T-cell (primary cell): ENCODE measurements at regions not wholly inside any gene's neighbourhood (a gene's known extent, or its start where the extent isn't known, plus 50 kb on each side); places are given as distances from the start of the nearest gene placed in this dataset.

Source experiments
- ATAC-seq, 4 experiments: fragments of 200-7000 bp in 3 of 4; fragments of 150-1000 bp in 1 of 4; cut with Tn5 transposase; replicated peaks in 1 of 4; 1 replicate in 3 of 4; 2 replicates in 1 of 4; pipeline ENCODE4 v1.10.0; 2021; ENCODE audit warnings: moderate library complexity in 3 of 4, mild to moderate bottlenecking in 2 of 4, moderate number of reproducible peaks in 1 of 4
- CTCF ChIA-PET, 2 donors: fragments of 300-600 bp; sonication (Branson Sonifier 250); formaldehyde crosslinking; loops; one replicate each; lab custom pipeline; 2022; ENCODE audit warnings: antibody characterized with exemption in 2 of 2; lab: Charles Lee
- POLR2A ChIA-PET, 2 donors: fragments of 300-600 bp; sonication (Branson Sonifier 250); formaldehyde crosslinking; loops; one replicate each; lab custom pipeline; 2022; ENCODE audit warnings: antibody characterized with exemption in 2 of 2; lab: Charles Lee
- DNase-seq, 35 experiments: peaks; one replicate each; pipeline versions ENCODE4 v3.0.0 to v3.0.0-alpha.2; 2013 to 2023
- H3K27ac ChIP-seq: one replicate; pipeline ENCODE4 v1.5.1; 2013; ENCODE audit warnings: low read length
- H3K27me3 ChIP-seq, 2 experiments: replicated peaks in 1 of 2; 1 replicate in 1 of 2; 2 replicates in 1 of 2; pipeline versions ENCODE4 v1.6.1 to v1.7.0; 2013; ENCODE audit warnings: low read length in 1 of 2, mixed read lengths in 1 of 2; ENCODE audit not compliant: control insufficient read depth in 2 of 2, insufficient read depth in 2 of 2; ENCODE audit errors: extremely low read depth in 1 of 2
- H3K36me3 ChIP-seq, 2 donors: 1 replicate in 1 of 2; 2 replicates in 1 of 2; pipeline versions ENCODE4 v1.6.1 to v1.7.0; 2013; ENCODE audit warnings: low read length in 1 of 2; ENCODE audit not compliant: control insufficient read depth in 2 of 2, insufficient read depth in 1 of 2; ENCODE audit errors: extremely low read depth in 1 of 2
- H3K4me1 ChIP-seq, 2 experiments: 1 replicate in 1 of 2; 2 replicates in 1 of 2; pipeline versions ENCODE4 v1.6.1 to v1.7.0; 2013; ENCODE audit warnings: low read length in 2 of 2, mixed read lengths in 1 of 2; ENCODE audit not compliant: insufficient read depth in 2 of 2, control insufficient read depth in 1 of 2; ENCODE audit errors: extremely low read depth in 1 of 2
- H3K4me3 ChIP-seq, 2 donors: 1 replicate in 1 of 2; 2 replicates in 1 of 2; pipeline versions ENCODE4 v1.5.1 to v1.7.0; 2013; ENCODE audit warnings: mild to moderate bottlenecking in 2 of 2, low read length in 1 of 2, moderate library complexity in 1 of 2; ENCODE audit not compliant: control insufficient read depth in 1 of 2; ENCODE audit errors: extremely low read depth in 1 of 2
- H3K9me3 ChIP-seq: 2 replicates; pipeline ENCODE4 v1.7.0; 2013
- H3K27ac Mint-ChIP-seq, 2 donors: one replicate each; pipeline ENCODE4 v1.8.0; 2020 to 2021; ENCODE audit warnings: mild to moderate bottlenecking in 2 of 2, mixed read lengths in 2 of 2
- H3K27me3 Mint-ChIP-seq, 2 donors: one replicate each; pipeline ENCODE4 v1.8.0; 2021 to 2022; ENCODE audit warnings: mixed read lengths in 2 of 2
- H3K36me3 Mint-ChIP-seq: one replicate; pipeline ENCODE4 v1.8.0; 2021; ENCODE audit warnings: mixed read lengths
- H3K4me1 Mint-ChIP-seq, 3 donors: one replicate each; pipeline ENCODE4 v1.8.0; 2020 to 2022; ENCODE audit warnings: mixed read lengths in 3 of 3, mild to moderate bottlenecking in 1 of 3
- H3K4me3 Mint-ChIP-seq, 3 donors: one replicate each; pipeline ENCODE4 v1.8.0; 2020 to 2022; ENCODE audit warnings: mild to moderate bottlenecking in 3 of 3, mixed read lengths in 3 of 3, moderate library complexity in 3 of 3
- H3K9me3 Mint-ChIP-seq, 3 donors: one replicate each; pipeline ENCODE4 v1.8.0; 2020 to 2022; ENCODE audit warnings: mixed read lengths in 3 of 3
- WGBS: methylation state at CpG from one replicate; pipeline ENCODE4 v1.1.5; 2013; ENCODE audit warnings: missing lambda C conversion rate; ENCODE audit not compliant: insufficient coverage; 5-methylcytosine and 5-hydroxymethylcytosine counted together

DNA sequence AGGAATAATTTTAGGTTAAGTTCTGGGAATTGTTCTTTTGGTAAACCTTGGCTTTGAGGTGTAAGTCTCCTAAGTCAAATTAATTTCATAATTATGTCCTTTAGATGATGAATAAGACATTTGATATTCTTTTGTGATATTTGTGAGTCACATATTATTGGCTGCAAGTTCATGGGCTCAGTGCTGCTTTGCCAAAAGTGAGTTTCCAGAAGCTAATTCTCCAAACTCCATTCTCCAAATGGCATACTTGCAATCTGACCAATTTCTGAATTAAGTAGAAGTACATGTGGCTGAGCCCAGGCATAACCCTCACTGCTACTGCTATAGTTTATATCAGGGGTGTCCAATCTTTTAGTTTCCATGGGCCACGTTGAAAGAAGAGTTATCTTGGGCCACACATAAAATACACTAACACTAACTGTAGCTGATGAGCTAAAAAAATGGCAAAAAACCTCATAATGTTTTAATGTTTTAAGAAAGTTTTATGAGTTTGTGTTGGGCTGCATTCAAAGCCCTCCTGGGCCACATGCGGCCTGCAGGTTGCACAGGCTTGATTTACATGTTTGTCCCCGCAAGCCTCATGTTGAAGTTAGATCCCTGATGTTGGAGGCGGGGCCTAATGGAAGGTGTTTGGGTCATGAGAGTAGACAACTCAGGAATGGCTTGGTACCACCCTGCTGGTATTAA, 196.1 kb downstream of the ZNF330 start:
- Histone ChIP-seq H3K4me1 (no peaks in the 10 kb centered on the region), H3K36me3 (no peaks in the 10 kb centered on the region), H3K9me3 (no peaks in the 10 kb centered on the region), H3K27ac (no peak overlapping the region), H3K4me3 (no peak overlapping the region), H3K27me3 (no peaks in the 10 kb centered on the region)
- peaks cover under 1% of the 10 kb centered on the region in 3 donors for H3K9me3 Mint-ChIP-seq
- H3K36me3 Mint-ChIP-seq: no peaks in the 10 kb centered on the region
- ChIA-PET POLR2A (no interaction called here), CTCF (no interaction called here)
- H3K27me3 Mint-ChIP-seq: peaks cover 0 to 3% of the 10 kb centered on the region in 2 donors
- DNase-seq (no peak), ATAC-seq (no peak)
- H3K27ac Mint-ChIP-seq: no peak overlapping the region
- WGBS: 89% methylated on average over 2 of the region's 4 CpGs
- H3K4me1 Mint-ChIP-seq: no peaks in the 10 kb centered on the region
- H3K4me3 Mint-ChIP-seq: no peak overlapping the region

DNA sequence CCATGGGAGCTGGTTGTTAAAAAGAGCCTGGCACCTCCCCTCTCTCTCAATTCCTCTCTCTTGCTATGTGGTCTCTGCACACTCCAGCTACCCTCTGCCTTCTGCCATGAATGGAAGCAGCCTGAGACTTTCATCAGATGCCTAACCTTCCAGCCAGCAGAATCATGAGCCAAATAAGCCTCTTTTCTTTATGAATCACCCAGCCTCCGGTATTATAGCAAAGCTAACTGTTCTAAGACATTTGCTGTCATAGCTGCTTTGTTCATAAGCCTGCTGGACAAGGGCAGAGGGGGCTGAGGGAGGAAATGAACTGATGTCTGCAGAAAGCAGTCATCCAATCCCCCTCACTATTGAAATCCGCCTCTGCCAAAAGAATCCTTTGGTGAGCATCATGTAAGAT, 196.7 kb downstream of the ZNF330 start:
- DNase-seq (no peak), ATAC-seq (no peak)
- Histone ChIP-seq H3K36me3 (no peaks in the 10 kb centered on the region), H3K4me1 (no peaks in the 10 kb centered on the region), H3K27ac (no peak overlapping the region), H3K27me3 (no peaks in the 10 kb centered on the region), H3K4me3 (no peak overlapping the region), H3K9me3 (no peaks in the 10 kb centered on the region)
- H3K4me3 Mint-ChIP-seq: no peak overlapping the region
- peaks cover 4 to 6% (median 6%) of the 10 kb centered on the region in 3 donors for H3K9me3 Mint-ChIP-seq
- H3K27me3 Mint-ChIP-seq: peaks cover 0 to 3% of the 10 kb centered on the region in 2 donors
- CTCF ChIA-PET: no interaction called here
- H3K4me1 Mint-ChIP-seq: no peaks in the 10 kb centered on the region
- WGBS: no CpG with 5 or more reads among the region's 2 CpGs
- POLR2A ChIA-PET: no interaction called here
- H3K36me3 Mint-ChIP-seq: no peaks in the 10 kb centered on the region
- H3K27ac Mint-ChIP-seq: no peak overlapping the region

DNA sequence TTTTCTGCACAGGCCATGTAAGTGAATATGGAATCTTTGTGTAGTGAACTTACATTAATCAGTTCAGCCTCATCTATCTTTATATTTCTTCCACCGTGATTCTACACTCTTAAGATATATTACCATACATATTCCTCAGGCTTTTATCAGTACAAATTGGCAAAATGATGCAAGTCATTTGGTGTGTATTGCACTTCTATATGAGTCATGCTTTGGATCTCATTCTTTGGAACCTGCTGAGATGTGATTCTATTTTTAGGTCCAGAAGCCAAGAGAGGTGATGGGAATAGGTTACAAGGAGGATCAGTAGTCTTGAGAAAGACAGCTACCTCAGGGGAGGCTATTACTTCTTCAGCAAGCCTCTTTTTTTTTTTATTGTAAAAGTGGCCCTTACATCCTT, 204.4 kb downstream of the ZNF330 start:
- H3K4me3 ChIP-seq: no peak overlapping the region
- H3K27ac ChIP-seq: no peak overlapping the region
- Mint-ChIP-seq H3K9me3 (peaks cover 4 to 10% (median 9%) of the 10 kb centered on the region in 3 donors), H3K4me3 (no peak overlapping the region), H3K27ac (no peak overlapping the region), H3K36me3 (no peaks in the 10 kb centered on the region), H3K27me3 (peaks cover 5 to 8% of the 10 kb centered on the region in 2 donors), H3K4me1 (no peaks in the 10 kb centered on the region)
- POLR2A ChIA-PET: no interaction called here
- DNase-seq (no peak), ATAC-seq (no peak)
- CTCF ChIA-PET: no interaction called here
- no peaks in the 10 kb centered on the region for H3K9me3 ChIP-seq
- H3K4me1 ChIP-seq: no peaks in the 10 kb centered on the region
- H3K36me3 ChIP-seq: no peaks in the 10 kb centered on the region
- WGBS: no CpG with 5 or more reads among the region's 1 CpG
- no peaks in the 10 kb centered on the region for H3K27me3 ChIP-seq

DNA sequence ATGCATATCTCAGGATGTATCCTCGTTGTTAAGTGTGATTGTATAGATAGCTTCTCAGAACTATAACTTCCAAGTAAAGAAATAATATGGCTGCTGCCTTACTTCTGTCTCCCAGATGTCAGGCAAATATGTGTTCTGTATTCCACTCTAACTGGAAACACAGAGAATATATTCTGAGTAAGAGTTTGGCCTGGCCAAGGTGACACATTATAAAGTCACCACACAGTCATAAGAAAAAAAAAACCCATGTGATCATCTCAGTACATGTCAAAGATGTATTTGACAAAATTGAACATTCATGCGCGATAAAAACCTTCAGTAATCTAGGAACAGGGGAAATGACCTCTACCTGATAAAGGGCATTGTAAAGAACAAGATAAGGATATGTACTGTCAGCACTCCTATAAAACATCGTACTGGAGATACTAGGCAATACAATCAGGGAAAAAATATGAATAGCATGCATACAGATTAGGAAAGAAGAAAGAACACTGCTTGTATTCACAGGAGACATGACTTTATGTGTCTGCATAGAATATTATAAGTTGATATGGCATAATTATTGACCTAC, 207.1 kb downstream of the ZNF330 start:
- Histone ChIP-seq H3K36me3 (no peaks in the 10 kb centered on the region), H3K27ac (no peak overlapping the region), H3K4me3 (no peak overlapping the region), H3K9me3 (no peaks in the 10 kb centered on the region), H3K4me1 (no peaks in the 10 kb centered on the region), H3K27me3 (no peaks in the 10 kb centered on the region)
- H3K36me3 Mint-ChIP-seq: no peaks in the 10 kb centered on the region
- ChIA-PET CTCF (no interaction called here), POLR2A (no interaction called here)
- no peaks in the 10 kb centered on the region for H3K4me1 Mint-ChIP-seq
- no peak for ATAC-seq
- H3K9me3 Mint-ChIP-seq: no peaks in the 10 kb centered on the region
- WGBS: no CpG with 5 or more reads among the region's 4 CpGs
- peaks cover 2 to 8% of the 10 kb centered on the region in 2 donors for H3K27me3 Mint-ChIP-seq
- no peak overlapping the region for H3K4me3 Mint-ChIP-seq
- DNase-seq: no peak
- no peak overlapping the region for H3K27ac Mint-ChIP-seq

DNA sequence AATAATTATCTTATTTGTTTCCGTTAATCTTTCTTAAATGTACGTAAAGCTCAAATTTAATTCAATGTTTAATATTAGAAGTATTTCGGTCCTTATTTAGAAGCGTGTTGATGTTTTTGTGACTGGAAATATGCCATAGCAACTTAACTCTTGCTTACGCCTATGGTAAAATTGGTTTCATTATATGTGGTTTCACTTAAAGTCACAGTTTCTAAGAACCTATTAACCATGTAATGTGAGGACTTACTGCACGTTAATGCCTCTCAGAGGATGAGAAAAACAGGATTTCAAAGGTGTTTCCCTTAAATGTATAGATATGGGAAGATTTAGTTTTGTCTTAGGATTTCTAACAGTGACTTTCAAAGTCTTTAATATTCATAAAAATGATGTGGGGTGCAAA, 206.4 kb upstream of the IL15 start:
- H3K36me3 Mint-ChIP-seq: no peaks in the 10 kb centered on the region
- Histone ChIP-seq H3K27ac (no peak overlapping the region), H3K9me3 (no peaks in the 10 kb centered on the region), H3K27me3 (no peaks in the 10 kb centered on the region), H3K36me3 (no peaks in the 10 kb centered on the region), H3K4me3 (no peak overlapping the region), H3K4me1 (no peaks in the 10 kb centered on the region)
- peaks cover 0 to 3% (median 0%) of the 10 kb centered on the region in 3 donors for H3K9me3 Mint-ChIP-seq
- H3K4me1 Mint-ChIP-seq: no peaks in the 10 kb centered on the region
- no CpG with 5 or more reads among the region's 6 CpGs for WGBS
- H3K27me3 Mint-ChIP-seq: peaks cover 2 to 5% of the 10 kb centered on the region in 2 donors
- no peak for ATAC-seq
- CTCF ChIA-PET: no interaction called here
- POLR2A ChIA-PET: no interaction called here
- H3K27ac Mint-ChIP-seq: no peak overlapping the region
- no peak overlapping the region for H3K4me3 Mint-ChIP-seq
- no peak for DNase-seq

DNA sequence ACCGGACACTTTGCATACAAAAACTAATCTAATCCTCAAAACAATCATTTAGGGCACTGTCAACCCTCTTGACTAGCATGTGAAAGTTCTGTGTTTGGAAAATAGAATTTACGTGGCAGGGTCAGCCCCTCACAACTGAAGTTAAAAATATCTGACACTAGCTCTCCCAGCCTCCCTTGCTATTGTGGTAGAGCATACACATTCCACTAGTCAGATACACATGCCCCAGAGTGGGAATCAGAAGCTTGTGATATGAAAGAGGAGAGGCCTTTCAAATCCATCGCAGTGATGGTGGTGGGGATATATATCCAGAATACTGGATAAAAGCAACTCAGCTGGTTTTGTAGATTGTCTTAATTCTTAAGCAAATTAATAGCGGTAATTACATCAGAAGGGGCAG, 205.7 kb upstream of the IL15 start:
- Mint-ChIP-seq H3K36me3 (no peaks in the 10 kb centered on the region), H3K27me3 (peaks cover 2 to 5% of the 10 kb centered on the region in 2 donors), H3K4me3 (no peak overlapping the region), H3K9me3 (peaks cover 0 to 3% (median 0%) of the 10 kb centered on the region in 3 donors), H3K4me1 (no peaks in the 10 kb centered on the region), H3K27ac (no peak overlapping the region)
- Histone ChIP-seq H3K9me3 (no peaks in the 10 kb centered on the region), H3K4me3 (no peak overlapping the region), H3K27me3 (no peaks in the 10 kb centered on the region), H3K4me1 (no peaks in the 10 kb centered on the region), H3K27ac (no peak overlapping the region), H3K36me3 (no peaks in the 10 kb centered on the region)
- 86% methylated on average over 1 of the region's 4 CpGs for WGBS
- ChIA-PET CTCF (no interaction called here), POLR2A (no interaction called here)
- ATAC-seq (no peak), DNase-seq (no peak)
